ENCODE measurements at regions not wholly inside any gene's neighbourhood (a gene's known extent, or its start where the extent isn't known, plus 50 kb on each side); places are given as distances from the start of the nearest gene placed in this dataset.

GRCh38 chr15:50830477-50831354, 65.2 kb upstream of the SPPL2A start:
- Histone ChIP-seq H3K27me3 (ENCODE audit: insufficient read depth, low read length) (no peaks in the 10 kb centered on the region), H3K9me3 (ENCODE audit: low read length) (no peaks in the 10 kb centered on the region)

GRCh38 chr15:50828610-50829206, 63.2 kb upstream of the SPPL2A start:
- Histone ChIP-seq H3K27ac (ENCODE audit: low read depth, low read length, poor library complexity, severe bottlenecking) (no peak overlapping the region), H3K79me2 (ENCODE audit: insufficient read depth, low read length) (no peaks in the 10 kb centered on the region), H3K4me1 (ENCODE audit: insufficient read depth, low read length, severe bottlenecking) (no peaks in the 10 kb centered on the region), H3K9me3 (ENCODE audit: low read length) (no peaks in the 10 kb centered on the region), H3K4me3 (ENCODE audit: low read depth, low read length, poor library complexity, severe bottlenecking) (no peak overlapping the region), H3K9me2 (ENCODE audit: low read depth, low read length) (no peaks in the 10 kb centered on the region), H3K27me3 (ENCODE audit: insufficient read depth, low read length) (no peaks in the 10 kb centered on the region), H3K9ac (ENCODE audit: low read length) (no peak overlapping the region), H2AFZ (ENCODE audit: low read length) (no peak overlapping the region), H3K36me3 (ENCODE audit: insufficient read depth, low read length) (no peaks in the 10 kb centered on the region), H3K4me2 (ENCODE audit: low read length) (no peak overlapping the region), H3F3A (ENCODE audit: insufficient read depth, low read length) (no peaks in the 10 kb centered on the region), H4K20me1 (ENCODE audit: insufficient read depth, low read length) (no peaks in the 10 kb centered on the region)
- TF ChIP-seq, protein P1, sequence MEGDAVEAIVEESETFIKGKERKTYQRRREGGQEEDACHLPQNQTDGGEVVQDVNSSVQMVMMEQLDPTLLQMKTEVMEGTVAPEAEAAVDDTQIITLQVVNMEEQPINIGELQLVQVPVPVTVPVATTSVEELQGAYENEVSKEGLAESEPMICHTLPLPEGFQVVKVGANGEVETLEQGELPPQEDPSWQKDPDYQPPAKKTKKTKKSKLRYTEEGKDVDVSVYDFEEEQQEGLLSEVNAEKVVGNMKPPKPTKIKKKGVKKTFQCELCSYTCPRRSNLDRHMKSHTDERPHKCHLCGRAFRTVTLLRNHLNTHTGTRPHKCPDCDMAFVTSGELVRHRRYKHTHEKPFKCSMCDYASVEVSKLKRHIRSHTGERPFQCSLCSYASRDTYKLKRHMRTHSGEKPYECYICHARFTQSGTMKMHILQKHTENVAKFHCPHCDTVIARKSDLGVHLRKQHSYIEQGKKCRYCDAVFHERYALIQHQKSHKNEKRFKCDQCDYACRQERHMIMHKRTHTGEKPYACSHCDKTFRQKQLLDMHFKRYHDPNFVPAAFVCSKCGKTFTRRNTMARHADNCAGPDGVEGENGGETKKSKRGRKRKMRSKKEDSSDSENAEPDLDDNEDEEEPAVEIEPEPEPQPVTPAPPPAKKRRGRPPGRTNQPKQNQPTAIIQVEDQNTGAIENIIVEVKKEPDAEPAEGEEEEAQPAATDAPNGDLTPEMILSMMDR (IDR thresholded peaks at IDR 0.05; ENCODE audit: low read length), result no peak
- TF ChIP-seq EZH2 (IDR thresholded peaks at IDR 0.05; ENCODE audit: borderline replicate concordance, low read length), result no peak

More at GRCh38 chr15:50830477-50831354, 65.2 kb upstream of the SPPL2A start:
- no peak for TF ChIP-seq EZH2 (IDR thresholded peaks at IDR 0.05; ENCODE audit: borderline replicate concordance, low read length)
- TF ChIP-seq, protein P1 (IDR thresholded peaks at IDR 0.05; ENCODE audit: low read length), result no peak
- Histone ChIP-seq H3K79me2 (ENCODE audit: insufficient read depth, low read length) (no peaks in the 10 kb centered on the region), H4K20me1 (ENCODE audit: insufficient read depth, low read length) (no peaks in the 10 kb centered on the region), H3K36me3 (ENCODE audit: insufficient read depth, low read length) (no peaks in the 10 kb centered on the region), H3K4me1 (ENCODE audit: insufficient read depth, low read length, severe bottlenecking) (no peaks in the 10 kb centered on the region), H3F3A (ENCODE audit: insufficient read depth, low read length) (no peaks in the 10 kb centered on the region), H3K9ac (ENCODE audit: low read length) (no peak overlapping the region), H3K4me3 (ENCODE audit: low read depth, low read length, poor library complexity, severe bottlenecking) (no peak overlapping the region), H3K4me2 (ENCODE audit: low read length) (no peak overlapping the region), H2AFZ (ENCODE audit: low read length) (no peak overlapping the region), H3K9me2 (ENCODE audit: low read depth, low read length) (no peaks in the 10 kb centered on the region), H3K27ac (ENCODE audit: low read depth, low read length, poor library complexity, severe bottlenecking) (no peak overlapping the region)

DNA sequence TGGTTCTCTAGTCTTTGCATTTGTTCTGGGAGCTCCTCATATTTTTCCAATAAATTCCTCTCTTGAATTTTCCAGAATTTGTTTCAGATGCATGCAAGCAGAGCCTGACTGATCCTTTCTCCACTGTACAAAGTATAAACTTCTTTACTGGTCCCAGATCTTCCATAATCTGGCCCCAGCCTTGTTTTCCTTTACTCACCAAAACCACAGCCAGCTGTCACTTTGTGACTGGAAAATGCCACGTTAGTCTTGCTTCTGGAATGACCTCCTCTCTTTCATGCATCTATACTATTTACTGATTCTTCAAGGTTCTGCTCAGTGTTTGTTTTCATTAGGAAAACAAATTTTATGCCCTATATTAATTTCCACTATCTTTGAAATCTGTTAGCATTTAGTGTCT, 60.4 kb upstream of the SPPL2A start:
- Histone ChIP-seq H3K9me3 (ENCODE audit: low read length) (no peaks in the 10 kb centered on the region), H3F3A (ENCODE audit: insufficient read depth, low read length) (no peaks in the 10 kb centered on the region), H3K36me3 (ENCODE audit: insufficient read depth, low read length) (no peaks in the 10 kb centered on the region), H3K79me2 (ENCODE audit: insufficient read depth, low read length) (no peaks in the 10 kb centered on the region), H4K20me1 (ENCODE audit: insufficient read depth, low read length) (no peaks in the 10 kb centered on the region), H3K27me3 (ENCODE audit: insufficient read depth, low read length) (no peaks in the 10 kb centered on the region), H3K27ac (ENCODE audit: low read depth, low read length, poor library complexity, severe bottlenecking) (no peak overlapping the region), H3K4me2 (ENCODE audit: low read length) (no peak overlapping the region), H3K9ac (ENCODE audit: low read length) (no peak overlapping the region), H3K9me2 (ENCODE audit: low read depth, low read length) (no peaks in the 10 kb centered on the region), H3K4me1 (ENCODE audit: insufficient read depth, low read length, severe bottlenecking) (no peaks in the 10 kb centered on the region), H2AFZ (ENCODE audit: low read length) (no peak overlapping the region), H3K4me3 (ENCODE audit: low read depth, low read length, poor library complexity, severe bottlenecking) (no peak overlapping the region)
- TF ChIP-seq EZH2 (IDR thresholded peaks at IDR 0.05; ENCODE audit: borderline replicate concordance, low read length), result no peak
- TF ChIP-seq, protein P1 (IDR thresholded peaks at IDR 0.05; ENCODE audit: low read length), result no peak
